SK-N-MC (cell line): ENCODE measurements at regions not wholly inside any gene's neighbourhood (a gene's known extent, or its start where the extent isn't known, plus 50 kb on each side); places are given as distances from the start of the nearest gene placed in this dataset.
"Not testable (repeated sequence)": the region's sequence is repeated elsewhere in the genome, so short reads cannot be mapped to it uniquely, and the experiment has no call there.

Source experiments
- EZH2 ChIP-seq: fragments of 200-600 bp; sonication (generic); IDR thresholded peaks from one replicate; pipeline ENCODE4 v1.6.1; 2017; ENCODE audit warnings: antibody characterized with exemption
- POLR2AphosphoS5 ChIP-seq: IDR thresholded peaks from 2 replicates; pipeline ENCODE4 v1.6.1; 2012; ENCODE audit warnings: mild to moderate bottlenecking, low read depth, low read length, borderline replicate concordance

DNA sequence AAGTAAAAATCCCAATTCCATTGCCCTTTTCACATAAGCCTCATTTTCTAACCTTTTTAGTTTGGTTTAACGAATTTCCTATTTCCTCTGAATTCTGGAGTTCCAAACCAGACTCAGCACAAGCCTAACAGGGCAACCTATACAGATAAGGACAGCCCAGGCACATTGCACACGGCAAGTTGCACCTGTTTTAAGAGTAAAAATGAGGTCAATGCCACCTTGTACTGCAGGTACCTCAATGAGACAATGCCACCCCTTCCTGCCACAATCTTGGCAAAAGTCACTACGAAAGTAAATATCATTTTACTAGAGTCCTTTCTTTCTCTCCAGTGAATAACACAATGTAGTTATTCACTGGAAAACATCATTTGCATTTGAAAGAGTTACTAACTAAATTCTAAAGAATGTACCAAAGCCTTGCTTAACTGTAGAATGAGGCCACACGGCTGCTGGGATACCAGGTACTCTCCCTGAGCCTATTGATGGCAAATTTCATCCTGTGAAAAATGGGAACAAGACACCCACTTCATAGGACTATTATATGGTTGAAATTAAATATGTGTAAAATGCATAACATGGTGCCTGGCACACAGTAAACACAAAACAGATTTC, 117.2 kb upstream of the NBPF9 start:
- TF ChIP-seq POLR2AphosphoS5, EZH2: not testable (repeated sequence)
